ENCODE measurements at regions not wholly inside any gene's neighbourhood (a gene's known extent, or its start where the extent isn't known, plus 50 kb on each side); places are given as distances from the start of the nearest gene placed in this dataset.

DNA sequence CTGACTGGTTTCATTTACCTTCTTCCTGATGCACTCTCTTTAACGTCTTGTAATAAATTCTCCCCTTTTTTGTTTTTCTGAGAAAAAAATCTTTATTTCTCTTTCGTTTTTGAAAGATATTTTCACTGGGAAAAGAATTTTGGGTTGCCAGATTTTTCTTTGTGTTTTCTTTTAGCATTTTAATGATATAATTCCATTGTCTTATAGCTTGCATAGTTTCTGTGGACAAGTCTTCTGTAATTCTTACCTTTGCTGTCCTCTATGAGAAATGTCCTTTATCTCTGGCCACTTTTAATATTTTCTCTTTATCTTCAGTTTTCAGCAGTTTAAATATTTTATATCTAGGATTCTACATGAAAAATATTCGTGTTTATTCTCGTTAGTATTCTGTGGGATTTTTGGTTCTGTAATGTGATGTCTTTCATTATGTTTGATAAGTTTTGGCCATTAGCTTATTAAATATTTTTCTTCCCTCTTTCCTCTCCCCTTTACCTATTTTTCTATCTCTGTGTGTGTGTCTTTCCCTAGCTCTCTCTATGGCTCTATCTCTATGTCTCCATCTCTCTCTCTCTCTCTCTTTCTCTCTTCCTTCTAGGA is 236.5 kb downstream of the C16orf95 start:
- TF ChIP-seq, protein P1, sequence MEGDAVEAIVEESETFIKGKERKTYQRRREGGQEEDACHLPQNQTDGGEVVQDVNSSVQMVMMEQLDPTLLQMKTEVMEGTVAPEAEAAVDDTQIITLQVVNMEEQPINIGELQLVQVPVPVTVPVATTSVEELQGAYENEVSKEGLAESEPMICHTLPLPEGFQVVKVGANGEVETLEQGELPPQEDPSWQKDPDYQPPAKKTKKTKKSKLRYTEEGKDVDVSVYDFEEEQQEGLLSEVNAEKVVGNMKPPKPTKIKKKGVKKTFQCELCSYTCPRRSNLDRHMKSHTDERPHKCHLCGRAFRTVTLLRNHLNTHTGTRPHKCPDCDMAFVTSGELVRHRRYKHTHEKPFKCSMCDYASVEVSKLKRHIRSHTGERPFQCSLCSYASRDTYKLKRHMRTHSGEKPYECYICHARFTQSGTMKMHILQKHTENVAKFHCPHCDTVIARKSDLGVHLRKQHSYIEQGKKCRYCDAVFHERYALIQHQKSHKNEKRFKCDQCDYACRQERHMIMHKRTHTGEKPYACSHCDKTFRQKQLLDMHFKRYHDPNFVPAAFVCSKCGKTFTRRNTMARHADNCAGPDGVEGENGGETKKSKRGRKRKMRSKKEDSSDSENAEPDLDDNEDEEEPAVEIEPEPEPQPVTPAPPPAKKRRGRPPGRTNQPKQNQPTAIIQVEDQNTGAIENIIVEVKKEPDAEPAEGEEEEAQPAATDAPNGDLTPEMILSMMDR (conservative IDR thresholded peaks at IDR 0.05) = no peak
- peaks cover 14% of the 10 kb centered on the region for H3K27me3 Mint-ChIP-seq (ENCODE audit: insufficient read depth)
- H3K4me3 ChIP-seq (ENCODE audit: low read length) = no peak overlapping the region
- H3K27ac Mint-ChIP-seq = no peak overlapping the region
- no peak for DNase-seq
- H3K4me1 Mint-ChIP-seq = no peaks in the 10 kb centered on the region
- H3K9ac ChIP-seq (ENCODE audit: extremely low read depth, low read length, poor library complexity, severe bottlenecking) = no peak overlapping the region
- H3K36me3 Mint-ChIP-seq (ENCODE audit: low read depth) = peaks cover 13% of the 10 kb centered on the region
- no peaks in the 10 kb centered on the region for H3K4me1 ChIP-seq (ENCODE audit: control insufficient read depth, insufficient read depth, low read length)
- peaks cover 3% of the 10 kb centered on the region for H3K27me3 ChIP-seq (ENCODE audit: control insufficient read depth, insufficient read depth, low read length, poor library complexity, severe bottlenecking)
- peaks cover 53% of the 10 kb centered on the region for H3K9me3 Mint-ChIP-seq
- 86% methylated on average over 2 of the region's 4 CpGs; no CpG with 5 or more reads in 1 of the 2 experiments for WGBS, 2 experiments (ENCODE audit: insufficient coverage in 1 of 2, insufficient read length in 1 of 2)
- H3K9me3 ChIP-seq (ENCODE audit: control insufficient read depth, low read length) = peaks cover 40% of the 10 kb centered on the region
- no peak overlapping the region for H3K27ac ChIP-seq (ENCODE audit: low read depth, low read length)
- no peaks in the 10 kb centered on the region for H3K36me3 ChIP-seq (ENCODE audit: control insufficient read depth, insufficient read depth, low read length)
- no peak overlapping the region for H3K4me3 Mint-ChIP-seq

DNA sequence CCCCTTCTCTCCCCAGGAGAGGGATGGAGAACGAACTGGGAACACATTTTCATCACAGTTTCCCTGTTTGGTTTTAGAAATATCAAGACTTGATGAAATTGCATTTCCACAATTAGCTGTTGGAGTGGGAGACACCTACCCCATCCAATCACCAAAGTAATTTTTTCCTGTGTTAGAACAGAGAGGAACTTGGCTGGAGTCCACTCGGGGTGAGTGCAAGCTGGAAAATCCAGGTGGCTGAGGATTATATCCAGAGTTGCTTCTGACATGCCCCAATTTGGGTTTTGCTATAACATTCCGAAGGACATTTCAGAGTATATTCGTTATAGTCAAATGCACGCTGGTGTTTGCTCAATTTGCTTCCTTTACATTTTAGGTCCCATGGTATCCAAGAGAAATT is 231.8 kb downstream of the C16orf95 start:
- TF ChIP-seq, protein P1 (conservative IDR thresholded peaks at IDR 0.05) = no peak
- peaks cover 41% of the 10 kb centered on the region for H3K9me3 Mint-ChIP-seq
- no peak overlapping the region for H3K27ac Mint-ChIP-seq
- Histone ChIP-seq H3K36me3 (ENCODE audit: control insufficient read depth, insufficient read depth, low read length) (no peaks in the 10 kb centered on the region), H3K9me3 (ENCODE audit: control insufficient read depth, low read length) (peaks cover 29% of the 10 kb centered on the region), H3K4me3 (ENCODE audit: low read length) (no peak overlapping the region), H3K27me3 (ENCODE audit: control insufficient read depth, insufficient read depth, low read length, poor library complexity, severe bottlenecking) (peaks cover 18% of the 10 kb centered on the region), H3K9ac (ENCODE audit: extremely low read depth, low read length, poor library complexity, severe bottlenecking) (no peak overlapping the region), H3K4me1 (ENCODE audit: control insufficient read depth, insufficient read depth, low read length) (peaks cover 5% of the 10 kb centered on the region), H3K27ac (ENCODE audit: low read depth, low read length) (no peak overlapping the region)
- DNase-seq = no peak
- H3K4me1 Mint-ChIP-seq = peaks cover 27% of the 10 kb centered on the region
- peaks cover 9% of the 10 kb centered on the region for H3K36me3 Mint-ChIP-seq (ENCODE audit: low read depth)
- peaks cover 33% of the 10 kb centered on the region for H3K27me3 Mint-ChIP-seq (ENCODE audit: insufficient read depth)
- H3K4me3 Mint-ChIP-seq = no peak overlapping the region
- WGBS, 2 experiments (ENCODE audit: insufficient coverage in 1 of 2, insufficient read length in 1 of 2) = 94 to 95% methylated on average over 4 of the region's 5 CpGs

DNA sequence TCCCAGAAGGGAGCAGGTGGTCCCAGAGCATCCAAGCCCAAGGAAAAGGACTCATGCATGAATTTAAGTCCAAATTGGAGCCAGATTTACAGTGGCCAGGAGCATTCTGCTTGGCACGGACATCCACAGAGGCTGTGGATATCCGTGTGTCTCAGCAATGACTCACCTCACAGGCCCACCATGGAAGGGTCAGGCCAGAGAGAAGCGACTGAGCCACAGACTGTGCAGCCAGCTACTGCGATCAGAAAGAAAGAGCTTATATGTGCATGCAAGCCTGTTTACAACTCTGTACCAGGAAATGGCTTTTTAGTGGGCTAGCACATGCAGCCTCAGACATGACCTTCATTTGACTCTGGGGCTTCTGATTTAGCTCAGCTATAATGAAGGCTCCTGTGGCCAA is 231.0 kb downstream of the C16orf95 start:
- DNase-seq = no peak
- TF ChIP-seq, protein P1 (conservative IDR thresholded peaks at IDR 0.05) = no peak
- H3K27ac Mint-ChIP-seq = no peak overlapping the region
- peaks cover 22% of the 10 kb centered on the region for H3K9me3 ChIP-seq (ENCODE audit: control insufficient read depth, low read length)
- H3K4me1 Mint-ChIP-seq = peaks cover 27% of the 10 kb centered on the region
- H3K4me3 ChIP-seq (ENCODE audit: low read length) = no peak overlapping the region
- H3K27me3 ChIP-seq (ENCODE audit: control insufficient read depth, insufficient read depth, low read length, poor library complexity, severe bottlenecking) = peaks cover 20% of the 10 kb centered on the region
- H3K36me3 Mint-ChIP-seq (ENCODE audit: low read depth) = peaks cover 9% of the 10 kb centered on the region
- peaks cover 5% of the 10 kb centered on the region for H3K4me1 ChIP-seq (ENCODE audit: control insufficient read depth, insufficient read depth, low read length)
- 91 to 94% methylated on average over 4 of the region's 4 CpGs for WGBS, 2 experiments (ENCODE audit: insufficient coverage in 1 of 2, insufficient read length in 1 of 2)
- no peak overlapping the region for H3K27ac ChIP-seq (ENCODE audit: low read depth, low read length)
- H3K36me3 ChIP-seq (ENCODE audit: control insufficient read depth, insufficient read depth, low read length) = no peaks in the 10 kb centered on the region
- peaks cover 36% of the 10 kb centered on the region for H3K27me3 Mint-ChIP-seq (ENCODE audit: insufficient read depth)
- H3K4me3 Mint-ChIP-seq = no peak overlapping the region
- H3K9me3 Mint-ChIP-seq = peaks cover 34% of the 10 kb centered on the region
- no peak overlapping the region for H3K9ac ChIP-seq (ENCODE audit: extremely low read depth, low read length, poor library complexity, severe bottlenecking)

Data from endodermal cell (in vitro differentiated cells).